ENCODE measurements at regions not wholly inside any gene's neighbourhood (a gene's known extent, or its start where the extent isn't known, plus 50 kb on each side); places are given as distances from the start of the nearest gene placed in this dataset.

- H3K4me1 Mint-ChIP-seq (ENCODE audit: unreplicated experiment): peaks cover 7% of the 10 kb centered on the region
- no peak overlapping the region for H3K27ac Mint-ChIP-seq
- H3K9me3 Mint-ChIP-seq: no peaks in the 10 kb centered on the region
- no peaks in the 10 kb centered on the region for H3K36me3 Mint-ChIP-seq
- peaks cover 41% of the 10 kb centered on the region for H3K27me3 Mint-ChIP-seq
- no peak for TF ChIP-seq CTCF (conservative IDR thresholded peaks at IDR 0.05)
- DNase-seq (ENCODE audit: extremely low spot score, unreplicated experiment): no peak
- no peak overlapping the region for H3K4me3 Mint-ChIP-seq
Observed at GRCh38 chr7:67847092-67847787, 850.6 kb downstream of the TYW1 start.

- Mint-ChIP-seq H3K36me3 (no peaks in the 10 kb centered on the region), H3K4me1 (ENCODE audit: unreplicated experiment) (peaks cover 15% of the 10 kb centered on the region), H3K27ac (no peak overlapping the region), H3K9me3 (no peaks in the 10 kb centered on the region), H3K27me3 (peaks cover 33% of the 10 kb centered on the region), H3K4me3 (peak overlapping the region; percentile 60)
- no peak for DNase-seq (ENCODE audit: extremely low spot score, unreplicated experiment)
- no peak for TF ChIP-seq CTCF (conservative IDR thresholded peaks at IDR 0.05)
Observed at GRCh38 chr7:67854221-67855178, 857.9 kb downstream of the TYW1 start.

DNA sequence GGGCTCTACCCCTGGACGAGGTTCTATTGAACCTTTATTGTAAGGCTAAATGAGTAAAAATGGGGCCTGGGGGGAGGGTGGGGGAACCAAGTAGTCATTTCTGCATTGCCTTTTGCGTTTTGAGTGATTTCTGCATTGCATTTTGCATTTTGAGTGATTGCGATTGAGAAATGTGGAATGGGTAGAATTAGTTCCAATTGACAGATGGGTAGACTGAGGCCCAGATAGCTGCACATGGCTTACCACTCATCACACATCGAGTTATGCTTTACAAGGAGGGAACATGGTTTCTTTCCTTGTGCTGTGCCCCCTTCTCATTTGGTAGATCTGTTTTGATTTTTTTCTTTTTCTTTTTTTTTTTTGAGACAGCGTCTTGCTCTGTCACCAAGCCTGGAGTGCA lies 858.7 kb downstream of the TYW1 start:
- H3K4me3 Mint-ChIP-seq: no peak overlapping the region
- TF ChIP-seq CTCF (conservative IDR thresholded peaks at IDR 0.05): no peak
- H3K27ac Mint-ChIP-seq: no peak overlapping the region
- H3K4me1 Mint-ChIP-seq (ENCODE audit: unreplicated experiment): peaks cover 15% of the 10 kb centered on the region
- peaks cover 33% of the 10 kb centered on the region for H3K27me3 Mint-ChIP-seq
- no peaks in the 10 kb centered on the region for H3K9me3 Mint-ChIP-seq
- H3K36me3 Mint-ChIP-seq: no peaks in the 10 kb centered on the region
- no peak for DNase-seq (ENCODE audit: extremely low spot score, unreplicated experiment)

DNA sequence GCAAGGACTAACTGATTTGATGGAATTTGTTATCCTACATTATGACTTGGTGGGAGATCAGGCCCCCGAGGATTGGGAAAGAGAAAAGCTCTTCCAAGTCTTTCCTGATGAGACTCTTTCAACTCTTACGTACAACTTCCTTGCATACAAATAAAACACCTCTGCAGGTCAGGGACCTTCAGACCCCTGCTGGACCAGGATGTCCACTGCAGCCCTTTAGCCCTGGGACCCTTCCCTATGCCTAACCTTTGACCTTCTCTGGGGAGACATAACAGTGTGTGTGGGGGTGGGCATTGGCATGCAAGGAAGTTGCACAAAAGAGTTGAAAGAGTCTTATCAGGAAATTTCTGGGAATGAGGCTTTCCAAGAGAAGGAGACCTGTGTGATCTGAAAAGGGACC lies 859.4 kb downstream of the TYW1 start:
- H3K36me3 Mint-ChIP-seq: no peaks in the 10 kb centered on the region
- no peak for TF ChIP-seq CTCF (conservative IDR thresholded peaks at IDR 0.05)
- H3K4me1 Mint-ChIP-seq (ENCODE audit: unreplicated experiment): peaks cover 15% of the 10 kb centered on the region
- peaks cover 34% of the 10 kb centered on the region for H3K27me3 Mint-ChIP-seq
- H3K4me3 Mint-ChIP-seq: no peak overlapping the region
- no peak overlapping the region for H3K27ac Mint-ChIP-seq
- H3K9me3 Mint-ChIP-seq: no peaks in the 10 kb centered on the region
- no peak for DNase-seq (ENCODE audit: extremely low spot score, unreplicated experiment)

- peaks cover 15% of the 10 kb centered on the region for H3K4me1 Mint-ChIP-seq (ENCODE audit: unreplicated experiment)
- no peak overlapping the region for H3K4me3 Mint-ChIP-seq
- TF ChIP-seq CTCF (conservative IDR thresholded peaks at IDR 0.05): no peak
- H3K9me3 Mint-ChIP-seq: no peaks in the 10 kb centered on the region
- H3K27me3 Mint-ChIP-seq: peaks cover 23% of the 10 kb centered on the region
- no peak for DNase-seq (ENCODE audit: extremely low spot score, unreplicated experiment)
- no peaks in the 10 kb centered on the region for H3K36me3 Mint-ChIP-seq
- H3K27ac Mint-ChIP-seq: no peak overlapping the region
Observed at GRCh38 chr7:67857698-67858097, 861.1 kb downstream of the TYW1 start.

Data from type B pancreatic cell (in vitro differentiated cells).